ENCODE measurements at regions not wholly inside any gene's neighbourhood (a gene's known extent, or its start where the extent isn't known, plus 50 kb on each side); places are given as distances from the start of the nearest gene placed in this dataset.

DNA sequence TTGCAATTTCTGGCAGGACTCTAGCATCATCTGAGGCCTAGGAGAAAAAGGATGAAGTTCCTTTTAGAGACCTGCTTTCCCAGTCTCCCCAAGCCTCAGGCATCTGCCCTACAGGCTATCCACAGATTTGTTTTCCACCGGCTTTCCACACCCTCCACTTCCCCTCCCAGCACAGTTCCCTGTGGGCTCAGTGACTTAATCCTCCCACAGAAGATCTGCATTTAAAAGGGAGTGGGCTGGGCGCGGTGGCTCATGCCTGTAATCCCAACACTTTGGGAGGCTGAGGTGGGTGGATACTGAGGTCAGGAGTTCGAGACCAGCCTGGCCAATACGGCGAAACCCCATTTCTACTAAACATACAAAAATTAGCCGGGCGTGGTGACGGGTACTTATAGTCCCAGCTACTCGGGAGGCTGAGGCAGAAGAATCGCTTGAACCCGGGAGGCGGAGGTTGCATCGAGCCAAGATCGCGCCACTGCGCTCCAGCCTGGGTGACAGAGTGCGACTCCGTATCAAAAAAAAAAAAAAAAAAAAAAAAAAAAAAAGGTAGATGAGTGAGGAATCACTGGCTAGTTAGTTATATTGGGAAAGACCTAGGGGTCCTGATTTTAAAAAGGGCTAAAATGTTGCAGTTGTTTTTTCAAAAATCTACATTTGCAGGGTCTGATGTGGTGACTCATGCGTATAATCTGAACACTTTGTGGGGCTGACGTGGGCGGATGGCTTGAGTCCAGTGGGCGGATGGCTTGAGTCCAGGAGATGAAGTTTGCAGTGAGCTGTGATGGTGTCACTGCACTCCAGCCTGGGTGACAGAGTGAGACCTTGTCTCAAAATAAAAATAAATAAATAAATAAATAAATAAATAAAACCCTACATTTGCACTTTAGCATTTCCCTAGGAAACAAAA, 119.5 kb downstream of the BAMBI start:
- TF ChIP-seq, protein P1, sequence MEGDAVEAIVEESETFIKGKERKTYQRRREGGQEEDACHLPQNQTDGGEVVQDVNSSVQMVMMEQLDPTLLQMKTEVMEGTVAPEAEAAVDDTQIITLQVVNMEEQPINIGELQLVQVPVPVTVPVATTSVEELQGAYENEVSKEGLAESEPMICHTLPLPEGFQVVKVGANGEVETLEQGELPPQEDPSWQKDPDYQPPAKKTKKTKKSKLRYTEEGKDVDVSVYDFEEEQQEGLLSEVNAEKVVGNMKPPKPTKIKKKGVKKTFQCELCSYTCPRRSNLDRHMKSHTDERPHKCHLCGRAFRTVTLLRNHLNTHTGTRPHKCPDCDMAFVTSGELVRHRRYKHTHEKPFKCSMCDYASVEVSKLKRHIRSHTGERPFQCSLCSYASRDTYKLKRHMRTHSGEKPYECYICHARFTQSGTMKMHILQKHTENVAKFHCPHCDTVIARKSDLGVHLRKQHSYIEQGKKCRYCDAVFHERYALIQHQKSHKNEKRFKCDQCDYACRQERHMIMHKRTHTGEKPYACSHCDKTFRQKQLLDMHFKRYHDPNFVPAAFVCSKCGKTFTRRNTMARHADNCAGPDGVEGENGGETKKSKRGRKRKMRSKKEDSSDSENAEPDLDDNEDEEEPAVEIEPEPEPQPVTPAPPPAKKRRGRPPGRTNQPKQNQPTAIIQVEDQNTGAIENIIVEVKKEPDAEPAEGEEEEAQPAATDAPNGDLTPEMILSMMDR (IDR thresholded peaks at IDR 0.05): no peak
- TF ChIP-seq POLR2A (IDR thresholded peaks at IDR 0.05): no peak
